H1 (cell line): ENCODE measurements at regions not wholly inside any gene's neighbourhood (a gene's known extent, or its start where the extent isn't known, plus 50 kb on each side); places are given as distances from the start of the nearest gene placed in this dataset.

Experiments used
- CTCF ChIA-PET: fragments of 300-600 bp; sonication (Branson Sonifier 250); formaldehyde crosslinking; loops from one replicate; lab custom pipeline; 2021; ENCODE audit not compliant: partially characterized antibody; lab: Charles Lee
- POLR2A ChIA-PET: fragments of 300-600 bp; sonication (Branson Sonifier 250); formaldehyde crosslinking; loops from one replicate; lab custom pipeline; 2021; ENCODE audit warnings: inconsistent platforms; ENCODE audit not compliant: partially characterized antibody; lab: Charles Lee
- DNase-seq, 2 experiments: peaks; one replicate each; pipeline versions ENCODE4 v3.0.0 to v3.0.0-alpha.2; 2010 to 2022; ENCODE audit warnings: low spot score in 2 of 2, low read depth in 1 of 2, mixed read lengths in 1 of 2
- FAIRE-seq: peaks from 2 replicates; lab custom pipeline; 2011; peaks lifted over from hg19 to GRCh38; lab: Jason Lieb, UNC
- H2AFZ ChIP-seq: 2 replicates; pipeline ENCODE4 v1.8.1; 2012; ENCODE audit warnings: low read length, inconsistent platforms
- H2AK5ac ChIP-seq: 2 replicates; pipeline ENCODE4 v1.6.1; 2013; ENCODE audit warnings: low read depth, low read length
- H2BK120ac ChIP-seq: replicated peaks from 2 replicates; pipeline ENCODE3; 2013; ENCODE audit warnings: low read depth, low read length, inconsistent platforms
- H2BK12ac ChIP-seq: 2 replicates; pipeline ENCODE4 v1.6.1; 2013; ENCODE audit warnings: low read depth, low read length
- H2BK15ac ChIP-seq: 2 replicates; pipeline ENCODE4 v1.6.1; 2013; ENCODE audit warnings: low read length
- H2BK20ac ChIP-seq: 2 replicates; pipeline ENCODE4 v1.6.1; 2013; ENCODE audit warnings: low read length
- H2BK5ac ChIP-seq: 2 replicates; pipeline ENCODE4 v1.6.1; 2013; ENCODE audit warnings: low read depth, low read length
- H3K14ac ChIP-seq: 2 replicates; pipeline ENCODE4 v1.6.1; 2013; ENCODE audit warnings: inconsistent platforms; ENCODE audit not compliant: insufficient read length
- H3K18ac ChIP-seq: 2 replicates; pipeline ENCODE4 v1.6.1; 2013; ENCODE audit warnings: low read length; ENCODE audit errors: extremely low read depth
- H3K23ac ChIP-seq: 2 replicates; pipeline ENCODE4 v1.6.1; 2013; ENCODE audit warnings: inconsistent platforms; ENCODE audit not compliant: insufficient read length
- H3K23me2 ChIP-seq: 2 replicates; pipeline ENCODE4 v1.6.1; 2013; ENCODE audit warnings: low read depth, low read length
- H3K27ac ChIP-seq: 2 replicates; pipeline ENCODE4 v1.6.1; 2011; ENCODE audit warnings: low read depth, low read length, inconsistent platforms
- H3K27me3 ChIP-seq, 4 experiments: replicated peaks in 1 of 4; 1 replicate in 1 of 4; 2 replicates in 3 of 4; pipeline versions ENCODE4 v1.6.1 to v1.8.1; 2011 to 2013; ENCODE audit warnings: low read length in 3 of 4, mild to moderate bottlenecking in 3 of 4, inconsistent platforms in 2 of 4, mixed read lengths in 2 of 4, moderate library complexity in 1 of 4; ENCODE audit not compliant: control insufficient read depth in 3 of 4, insufficient read depth in 3 of 4; ENCODE audit errors: extremely low read depth in 1 of 4
- H3K36me3 ChIP-seq, 4 experiments: 2 replicates each; pipeline versions ENCODE4 v1.6.1 to v1.8.1; 2011 to 2013; ENCODE audit warnings: mild to moderate bottlenecking in 4 of 4, low read length in 3 of 4, moderate library complexity in 2 of 4, control low read depth in 1 of 4, inconsistent platforms in 1 of 4; ENCODE audit not compliant: insufficient read depth in 4 of 4, control insufficient read depth in 2 of 4
- H3K4ac ChIP-seq: replicated peaks from 2 replicates; pipeline ENCODE3; 2013; ENCODE audit warnings: low read length, low read depth, mixed read lengths, inconsistent platforms; ENCODE audit not compliant: insufficient read length
- H3K4me1 ChIP-seq, 4 experiments: replicated peaks in 1 of 4; 1 replicate in 1 of 4; 2 replicates in 3 of 4; pipeline versions ENCODE4 v1.6.1 to v1.8.1; 2011 to 2013; ENCODE audit warnings: low read length in 3 of 4, inconsistent platforms in 2 of 4, mixed read lengths in 1 of 4; ENCODE audit not compliant: insufficient read depth in 4 of 4, control insufficient read depth in 3 of 4
- H3K4me2 ChIP-seq, 2 experiments: 2 replicates each; pipeline versions ENCODE4 v1.6.1 to v1.8.1; 2011 to 2013; ENCODE audit warnings: low read depth in 2 of 2, low read length in 2 of 2, control low read depth in 1 of 2, inconsistent platforms in 1 of 2, mild to moderate bottlenecking in 1 of 2; ENCODE audit not compliant: insufficient read depth in 1 of 2
- H3K4me3 ChIP-seq, 4 experiments: fragments of 200-600, 300-600 bp in 1 of 4; sonication (generic), shearing (Covaris generic), sonication (Bioruptor Twin) in 1 of 4; 2 replicates each; pipeline versions ENCODE4 v1.5.1 to v1.8.1; 2011 to 2016; ENCODE audit warnings: low read length in 4 of 4, low read depth in 3 of 4, control low read depth in 2 of 4, inconsistent platforms in 2 of 4, mild to moderate bottlenecking in 2 of 4, mixed read lengths in 1 of 4, moderate library complexity in 1 of 4; ENCODE audit not compliant: insufficient read depth in 2 of 4; ENCODE audit errors: extremely low read depth in 1 of 4
- H3K56ac ChIP-seq: replicated peaks from 2 replicates; pipeline ENCODE3; 2013; ENCODE audit warnings: low read depth, mild to moderate bottlenecking, mixed read lengths, low read length, inconsistent platforms; ENCODE audit not compliant: insufficient read length
- H3K79me1 ChIP-seq: 2 replicates; pipeline ENCODE4 v1.6.1; 2013; ENCODE audit warnings: low read depth, low read length, control low read depth
- H3K79me2 ChIP-seq, 2 experiments: 2 replicates each; pipeline versions ENCODE4 v1.6.1 to v1.8.1; 2012 to 2013; ENCODE audit warnings: low read length in 2 of 2, mild to moderate bottlenecking in 2 of 2, inconsistent platforms in 1 of 2; ENCODE audit not compliant: insufficient read depth in 2 of 2, control insufficient read depth in 1 of 2
- H3K9ac ChIP-seq, 4 experiments: replicated peaks in 1 of 4; 1 replicate in 1 of 4; 2 replicates in 3 of 4; pipeline versions ENCODE4 v1.6.1 to v1.8.1; 2011 to 2013; ENCODE audit warnings: low read depth in 3 of 4, low read length in 3 of 4, control low read depth in 2 of 4, mild to moderate bottlenecking in 2 of 4, moderate library complexity in 2 of 4, inconsistent platforms in 1 of 4; ENCODE audit errors: extremely low read depth in 1 of 4
- H3K9me3 ChIP-seq, 2 experiments: 2 replicates each; pipeline versions ENCODE4 v1.6.1 to v1.8.1; 2012 to 2013; ENCODE audit warnings: mild to moderate bottlenecking in 2 of 2, moderate library complexity in 2 of 2, control low read depth in 1 of 2, inconsistent platforms in 1 of 2, low read depth in 1 of 2, low read length in 1 of 2, mixed read lengths in 1 of 2; ENCODE audit not compliant: insufficient read depth in 2 of 2
- H4K20me1 ChIP-seq, 2 experiments: replicated peaks in 1 of 2; 2 replicates each; pipeline versions ENCODE3 to v1.8.1; 2011 to 2013; ENCODE audit warnings: inconsistent platforms in 2 of 2, low read length in 2 of 2, mild to moderate bottlenecking in 1 of 2; ENCODE audit not compliant: insufficient read depth in 2 of 2, control insufficient read depth in 1 of 2
- H4K5ac ChIP-seq: 2 replicates; pipeline ENCODE4 v1.6.1; 2013; ENCODE audit warnings: low read length, low read depth, mixed read lengths, inconsistent platforms; ENCODE audit not compliant: insufficient read length
- H4K8ac ChIP-seq: 2 replicates; pipeline ENCODE4 v1.8.0; 2013; ENCODE audit warnings: mild to moderate bottlenecking, moderate library complexity, low read length, inconsistent platforms; ENCODE audit not compliant: insufficient read depth; ENCODE audit errors: extremely low read depth
- H4K91ac ChIP-seq: replicated peaks from 2 replicates; pipeline ENCODE3; 2013; ENCODE audit warnings: low read length, mixed read lengths, inconsistent platforms; ENCODE audit not compliant: insufficient read length
- GTF2F1 ChIP-seq: IDR thresholded peaks from 2 replicates; pipeline ENCODE4 v1.6.1; 2012; ENCODE audit warnings: low read depth, low read length, improper control_type of control experiment, borderline replicate concordance
- WGBS, 2 experiments: shearing (Covaris generic) in 1 of 2; methylation state at CpG; one replicate each; pipeline versions ENCODE4 v1.1.6 to v1.1.7; 2013 to 2015; ENCODE audit warnings: low lambda C conversion rate in 2 of 2, mixed read lengths in 2 of 2, inconsistent platforms in 1 of 2, low coverage in 1 of 2, missing lambda C conversion rate in 1 of 2; ENCODE audit not compliant: insufficient replicate concordance in 2 of 2, insufficient coverage in 1 of 2, insufficient read length in 1 of 2; ENCODE audit errors: extremely low coverage in 1 of 2, missing lambda C conversion rate in 1 of 2; 5-methylcytosine and 5-hydroxymethylcytosine counted together

DNA sequence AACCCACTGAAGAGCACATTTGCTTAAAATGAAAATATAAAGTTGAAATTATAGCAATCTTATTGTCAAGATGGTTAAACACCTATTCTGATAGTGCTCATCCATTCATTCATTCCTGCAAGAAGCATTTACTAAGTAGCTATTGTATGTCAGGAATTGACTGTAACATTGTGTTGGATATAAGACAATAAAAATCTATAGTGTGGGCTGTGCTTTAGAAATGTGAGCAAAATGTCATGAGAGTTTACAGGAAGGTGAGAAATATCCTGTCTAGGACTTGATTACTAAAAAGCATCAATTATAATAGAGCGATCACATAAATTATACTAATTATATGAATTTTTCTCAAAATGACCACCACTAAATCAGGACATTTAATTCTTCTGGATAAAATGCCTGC is 123.0 kb downstream of the HAO1 start:
- DNase-seq = no peak
- Histone ChIP-seq H3K79me1 (no peaks in the 10 kb centered on the region), H3K27me3 (no peaks in the 10 kb centered on the region), H2BK15ac (no peak overlapping the region), H4K91ac (no peak overlapping the region), H2AK5ac (no peak overlapping the region), H3K4me1 (no peaks in the 10 kb centered on the region), H3K56ac (no peak overlapping the region), H3K23ac (no peak overlapping the region), H3K36me3 (no peaks in the 10 kb centered on the region), H2AFZ (no peak overlapping the region), H2BK120ac (no peak overlapping the region), H3K4me2 (no peak overlapping the region), H3K4me3 (no peak overlapping the region), H3K9ac (no peak overlapping the region), H3K23me2 (no peaks in the 10 kb centered on the region), H3K4ac (no peak overlapping the region), H3K79me2 (no peaks in the 10 kb centered on the region), H4K5ac (no peak overlapping the region), H3K27ac (no peak overlapping the region), H4K8ac (no peak overlapping the region), H2BK12ac (no peak overlapping the region), H3K18ac (no peak overlapping the region), H2BK20ac (no peak overlapping the region), H2BK5ac (no peak overlapping the region), H3K14ac (no peak overlapping the region), H3K9me3 (no peaks in the 10 kb centered on the region), H4K20me1 (no peaks in the 10 kb centered on the region)
- CTCF ChIA-PET = interaction anchor here (0.6 kb wide), 1 partner anchor 666 kb away, joined by 4 read pairs; no protein-coding TSS in a partner anchor
- POLR2A ChIA-PET = no interaction called here
- FAIRE-seq = no peak
- WGBS, 2 experiments = 95% methylated on average over 1 of the region's 1 CpG; no CpG with 5 or more reads in 1 of the 2 experiments
- no peak for TF ChIP-seq GTF2F1
